Kasumi-1 (cell line): ENCODE measurements at regions not wholly inside any gene's neighbourhood (a gene's known extent, or its start where the extent isn't known, plus 50 kb on each side); places are given as distances from the start of the nearest gene placed in this dataset.
A peak's percentile ranks its signal among the peaks of the same experiment; 100 is the strongest.
"Not testable (repeated sequence)": the region's sequence is repeated elsewhere in the genome, so short reads cannot be mapped to it uniquely, and the experiment has no call there.

Experiments used
- DNase-seq, 2 experiments: peaks; one replicate each; lab custom pipeline; 2025; lab: John Stamatoyannopoulos, UW

GRCh38 chr5:124176692-124177091 lies 569.7 kb downstream of the ZNF608 start:
- peak in 1 of 2 experiments; percentile 5 for DNase-seq

GRCh38 chr5:124173386-124173785 lies 573.1 kb downstream of the ZNF608 start:
- DNase-seq = no peak

GRCh38 chr5:124172389-124173003 lies 573.9 kb downstream of the ZNF608 start:
- no peak for DNase-seq

GRCh38 chr5:124168093-124168492 lies 578.3 kb downstream of the ZNF608 start:
- not testable (repeated sequence) for DNase-seq

GRCh38 chr5:124162767-124163532 lies 583.5 kb downstream of the ZNF608 start:
- peak; percentile 81 to 82 for DNase-seq

GRCh38 chr5:124161266-124161665 lies 585.2 kb downstream of the ZNF608 start:
- no peak for DNase-seq

GRCh38 chr5:124160265-124160664 lies 586.2 kb downstream of the ZNF608 start:
- DNase-seq = no peak

GRCh38 chr5:124157320-124157719 lies 589.1 kb downstream of the ZNF608 start:
- DNase-seq = peak; percentile 23 to 60

GRCh38 chr5:124156415-124156996 lies 589.9 kb downstream of the ZNF608 start:
- no peak for DNase-seq

- DNase-seq = peak; percentile 34 to 60
These were observed 591.7 kb downstream of the ZNF608 start for GRCh38 chr5:124154714-124155113.

GRCh38 chr5:124153588-124153987 lies 592.9 kb downstream of the ZNF608 start:
- no peak for DNase-seq

- DNase-seq = no peak
These were observed 597.9 kb downstream of the ZNF608 start for GRCh38 chr5:124148574-124148973.

- no peak for DNase-seq
These were observed 606.4 kb downstream of the ZNF608 start for GRCh38 chr5:124140060-124140459.

GRCh38 chr5:124139477-124139876 lies 607.0 kb downstream of the ZNF608 start:
- DNase-seq = no peak

- no peak for DNase-seq
These were observed 609.8 kb downstream of the ZNF608 start for GRCh38 chr5:124136609-124137008.

GRCh38 chr5:124134941-124135340 lies 611.5 kb downstream of the ZNF608 start:
- no peak for DNase-seq

- no peak for DNase-seq
These were observed 613.0 kb downstream of the ZNF608 start for GRCh38 chr5:124133406-124133805.

GRCh38 chr5:124132843-124133242 lies 613.6 kb downstream of the ZNF608 start:
- DNase-seq = no peak

GRCh38 chr5:124131466-124131865 lies 615.0 kb downstream of the ZNF608 start:
- DNase-seq = no peak

- no peak for DNase-seq
These were observed 615.6 kb downstream of the ZNF608 start for GRCh38 chr5:124130816-124131215.

- no peak for DNase-seq
These were observed 616.9 kb downstream of the CSNK1G3 start for GRCh38 chr5:124128867-124129266.

- no peak for DNase-seq
These were observed 614.7 kb downstream of the CSNK1G3 start for GRCh38 chr5:124126504-124127217.
